Testis (tissue), 2 donors: ENCODE measurements at regions not wholly inside any gene's neighbourhood (a gene's known extent, or its start where the extent isn't known, plus 50 kb on each side); places are given as distances from the start of the nearest gene placed in this dataset.

Experiments used
- DNase-seq: peaks from one replicate; pipeline ENCODE4 v3.0.0-alpha.2; 2019
- H3K27ac ChIP-seq, 2 donors: fragments of 200-600 bp; sonication (generic); one replicate each; pipeline ENCODE4 v1.5.1; 2019
- H3K27me3 ChIP-seq: fragments of 200-600 bp; sonication (generic); one replicate; pipeline ENCODE4 v1.5.1; 2019
- H3K36me3 ChIP-seq: fragments of 200-600 bp; sonication (generic); one replicate; pipeline ENCODE4 v1.5.1; 2017; ENCODE audit warnings: low read depth; ENCODE audit errors: missing control alignments
- H3K4me1 ChIP-seq: fragments of 200-600 bp; sonication (generic); one replicate; pipeline ENCODE4 v1.5.1; 2019
- H3K4me3 ChIP-seq, 2 donors: fragments of 200-600 bp; sonication (generic); one replicate each; pipeline ENCODE4 v1.5.1; 2017 to 2019
- H3K9me3 ChIP-seq: fragments of 200-600 bp; sonication (generic); one replicate; pipeline ENCODE4 v1.5.1; 2017
- CTCF ChIP-seq, 3 experiments: fragments of 450-650 bp in 2 of 3; fragments of 200-600 bp in 1 of 3; sonication (generic) in 1 of 3; IDR thresholded peaks; one replicate each; pipeline ENCODE4 v1.5.1; 2016 to 2019; ENCODE audit warnings: antibody characterized with exemption in 3 of 3, mild to moderate bottlenecking in 2 of 3, moderate library complexity in 1 of 3
- POLR2A ChIP-seq: fragments of 450-650 bp; IDR thresholded peaks from one replicate; pipeline ENCODE4 v1.6.1; 2017; ENCODE audit warnings: antibody characterized with exemption, mild to moderate bottlenecking, moderate library complexity
- WGBS, 2 donors: methylation state at CpG; one replicate each; pipeline ENCODE4 v1.1.5; 2018; 5-methylcytosine and 5-hydroxymethylcytosine counted together
- intact Hi-C: fragments of 100-400 bp; cut with DNase I; formaldehyde crosslinking; loops from one replicate; pipeline ENCODE4 v1.15.1; 2023; ENCODE audit warnings: low total_unique reads

- H3K4me3 ChIP-seq = no peak overlapping the region
- H3K36me3 ChIP-seq = no peaks in the 10 kb centered on the region
- no peaks in the 10 kb centered on the region for H3K27me3 ChIP-seq
- no peak overlapping the region for H3K27ac ChIP-seq
- intact Hi-C loops = no loop called here
- no peak for DNase-seq
- H3K9me3 ChIP-seq = no peaks in the 10 kb centered on the region
- 88 to 90% methylated on average over 6 of the region's 6 CpGs for WGBS, 2 donors
- H3K4me1 ChIP-seq = no peaks in the 10 kb centered on the region
- TF ChIP-seq CTCF (IDR thresholded peaks at IDR 0.05) (no peak), POLR2A (no peak)
Observed at GRCh38 chr9:16303506-16303905, 567.0 kb downstream of the BNC2 start.

GRCh38 chr9:16304301-16304700 lies 566.2 kb downstream of the BNC2 start:
- TF ChIP-seq POLR2A (no peak), CTCF (IDR thresholded peaks at IDR 0.05) (no peak)
- Histone ChIP-seq H3K27ac (no peak overlapping the region), H3K27me3 (no peaks in the 10 kb centered on the region), H3K9me3 (no peaks in the 10 kb centered on the region), H3K36me3 (no peaks in the 10 kb centered on the region), H3K4me1 (peaks cover 4% of the 10 kb centered on the region), H3K4me3 (no peak overlapping the region)
- no peak for DNase-seq
- intact Hi-C loops = no loop called here
- WGBS, 2 donors = 52 to 78% methylated on average over 3 of the region's 3 CpGs

- H3K4me1 ChIP-seq = peaks cover 22% of the 10 kb centered on the region
- intact Hi-C loops = no loop called here
- WGBS, 2 donors = 91 to 94% methylated on average over 3 of the region's 3 CpGs
- no peak overlapping the region for H3K27ac ChIP-seq
- H3K9me3 ChIP-seq = no peaks in the 10 kb centered on the region
- H3K27me3 ChIP-seq = no peaks in the 10 kb centered on the region
- no peaks in the 10 kb centered on the region for H3K36me3 ChIP-seq
- no peak for DNase-seq
- no peak overlapping the region for H3K4me3 ChIP-seq
- no peak for TF ChIP-seq POLR2A
- TF ChIP-seq CTCF (IDR thresholded peaks at IDR 0.05) = no peak
Observed at GRCh38 chr9:16306586-16306985, 563.9 kb downstream of the BNC2 start.

GRCh38 chr9:16307626-16308195 lies 562.8 kb downstream of the BNC2 start:
- intact Hi-C loops = no loop called here
- H3K27ac ChIP-seq = no peak overlapping the region
- peaks cover 24% of the 10 kb centered on the region for H3K4me1 ChIP-seq
- TF ChIP-seq POLR2A (no peak), CTCF (IDR thresholded peaks at IDR 0.05) (no peak)
- 96 to 98% methylated on average over 2 of the region's 2 CpGs for WGBS, 2 donors
- no peak overlapping the region for H3K4me3 ChIP-seq
- no peaks in the 10 kb centered on the region for H3K9me3 ChIP-seq
- DNase-seq = no peak
- H3K36me3 ChIP-seq = no peaks in the 10 kb centered on the region
- no peaks in the 10 kb centered on the region for H3K27me3 ChIP-seq

- Histone ChIP-seq H3K9me3 (no peaks in the 10 kb centered on the region), H3K27me3 (no peaks in the 10 kb centered on the region), H3K4me3 (no peak overlapping the region), H3K4me1 (peaks cover 24% of the 10 kb centered on the region), H3K36me3 (no peaks in the 10 kb centered on the region), H3K27ac (no peak overlapping the region)
- DNase-seq = no peak
- WGBS, 2 donors = 51 to 69% methylated on average over 3 to 5 of the region's 5 CpGs
- intact Hi-C loops = no loop called here
- TF ChIP-seq CTCF (IDR thresholded peaks at IDR 0.05) (no peak), POLR2A (no peak)
Observed at GRCh38 chr9:16308645-16309044, 561.8 kb downstream of the BNC2 start.
